NCI-H69 (cell line): ENCODE measurements at regions not wholly inside any gene's neighbourhood (a gene's known extent, or its start where the extent isn't known, plus 50 kb on each side); places are given as distances from the start of the nearest gene placed in this dataset.

Experiments
- DNase-seq: peaks from one replicate; lab custom pipeline; 2025; lab: John Stamatoyannopoulos, UW

- no peak for DNase-seq
These were observed 117.0 kb upstream of the CHL1 start for GRCh38 chr3:79542-79941.

- DNase-seq: no peak
These were observed 114.1 kb upstream of the CHL1 start for GRCh38 chr3:82508-82907.

GRCh38 chr3:83096-83495 is 113.5 kb upstream of the CHL1 start:
- DNase-seq: peak; percentile 33

- peak; percentile 43 for DNase-seq
These were observed 111.4 kb upstream of the CHL1 start for GRCh38 chr3:85180-85579.

GRCh38 chr3:88267-88666 is 108.3 kb upstream of the CHL1 start:
- DNase-seq: no peak

- DNase-seq: no peak
These were observed 102.8 kb upstream of the CHL1 start for GRCh38 chr3:93746-94145.

DNA sequence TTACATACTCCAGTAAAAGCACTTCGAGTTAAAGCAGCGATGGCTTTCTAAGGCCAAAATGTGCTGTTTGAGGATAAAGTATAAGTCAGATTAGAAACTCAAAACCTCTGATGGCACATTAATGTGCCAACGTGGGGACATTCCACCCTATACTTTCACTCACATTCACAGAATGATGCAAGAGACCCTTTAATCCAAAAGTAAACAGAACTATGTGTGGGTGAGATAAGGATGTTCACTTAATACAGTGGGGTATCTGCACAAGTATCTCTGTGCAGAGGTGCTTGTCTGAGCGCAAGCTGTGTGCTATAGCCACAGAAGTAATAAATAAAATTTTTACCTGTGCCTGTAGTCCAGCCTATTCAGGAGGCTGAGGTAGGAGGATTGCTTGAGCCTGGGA is 100.3 kb upstream of the CHL1 start:
- DNase-seq: no peak

DNA sequence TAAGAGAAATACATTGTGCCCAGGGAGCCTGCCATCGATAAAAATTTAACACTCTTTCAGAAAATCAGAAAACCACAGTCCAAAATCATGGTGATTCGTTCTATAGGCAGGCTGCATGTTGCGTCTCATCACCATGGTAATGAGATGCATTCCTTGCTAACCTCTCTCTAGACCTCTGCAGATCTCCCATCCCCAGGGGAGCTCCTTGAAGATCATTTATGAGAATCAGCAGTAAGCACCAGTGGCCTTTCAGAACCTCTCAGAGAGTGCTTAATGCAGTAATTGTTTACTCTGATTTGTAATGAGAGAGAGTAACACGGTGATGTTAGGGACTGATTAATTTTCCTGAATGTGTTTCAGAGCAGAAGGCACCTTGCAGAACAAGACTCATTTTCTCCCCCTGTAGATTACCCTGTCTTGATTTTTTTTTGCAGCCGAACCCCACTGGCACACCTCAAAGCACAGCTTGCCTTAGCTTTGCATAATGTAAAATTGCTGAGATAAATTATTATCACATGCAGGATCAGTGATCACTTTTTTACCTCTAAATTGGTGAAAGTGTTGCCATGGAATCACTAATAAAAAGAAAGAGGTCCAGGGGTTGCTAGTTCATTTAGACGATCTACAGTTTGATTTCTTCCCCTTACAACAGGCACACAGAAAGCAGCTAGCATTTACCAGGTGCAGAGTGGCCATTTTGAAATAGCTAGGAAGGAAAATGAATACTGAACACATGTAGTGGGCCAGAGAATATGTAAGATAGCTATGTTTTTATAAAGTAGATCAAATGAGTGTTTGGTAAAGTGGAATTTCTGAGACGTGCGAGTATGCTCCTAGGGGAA is 98.9 kb upstream of the CHL1 start:
- peak; percentile 71 for DNase-seq

- DNase-seq: no peak
These were observed 98.3 kb upstream of the CHL1 start for GRCh38 chr3:98259-98654.

- peak; percentile 78 for DNase-seq
These were observed 97.1 kb upstream of the CHL1 start for GRCh38 chr3:99506-99905.

DNA sequence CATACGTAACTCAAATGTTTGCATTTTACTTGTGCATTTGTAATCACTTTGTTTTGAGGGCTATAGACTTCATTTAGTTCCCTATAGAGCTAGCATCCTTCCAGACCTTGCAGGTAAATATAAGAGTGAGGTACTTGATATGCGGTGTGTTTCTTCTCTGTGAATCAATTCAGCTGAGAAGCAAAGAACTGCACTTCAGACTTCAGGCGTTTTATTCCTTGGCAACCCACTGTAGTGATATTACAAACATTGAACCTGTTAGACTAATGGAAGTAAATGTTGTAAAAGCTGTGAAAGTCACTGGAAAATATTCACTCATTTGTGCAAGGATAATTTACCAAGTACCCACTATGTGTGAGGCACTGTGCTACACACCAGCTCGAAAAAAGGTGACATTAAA is 94.1 kb upstream of the CHL1 start:
- DNase-seq: no peak

DNA sequence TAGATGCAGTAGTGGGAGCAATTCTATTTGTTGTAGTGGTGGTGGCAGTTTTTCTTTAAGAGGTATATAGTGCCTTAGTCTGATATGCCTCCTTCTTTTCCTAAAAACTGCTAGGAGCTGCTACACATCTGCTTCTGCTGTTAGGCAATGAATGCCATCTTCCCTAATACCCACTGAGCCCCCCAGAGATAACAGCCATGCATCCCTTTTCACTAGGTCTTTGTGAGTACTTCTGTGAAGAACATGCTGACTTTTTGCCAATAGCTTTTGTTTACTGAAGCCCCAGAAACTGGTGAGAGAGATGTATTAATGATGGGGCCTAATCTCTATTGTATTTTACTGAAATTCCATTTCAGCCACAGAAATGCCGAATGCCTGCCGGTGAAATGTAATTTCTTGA is 92.6 kb upstream of the CHL1 start:
- DNase-seq: peak; percentile 3

DNA sequence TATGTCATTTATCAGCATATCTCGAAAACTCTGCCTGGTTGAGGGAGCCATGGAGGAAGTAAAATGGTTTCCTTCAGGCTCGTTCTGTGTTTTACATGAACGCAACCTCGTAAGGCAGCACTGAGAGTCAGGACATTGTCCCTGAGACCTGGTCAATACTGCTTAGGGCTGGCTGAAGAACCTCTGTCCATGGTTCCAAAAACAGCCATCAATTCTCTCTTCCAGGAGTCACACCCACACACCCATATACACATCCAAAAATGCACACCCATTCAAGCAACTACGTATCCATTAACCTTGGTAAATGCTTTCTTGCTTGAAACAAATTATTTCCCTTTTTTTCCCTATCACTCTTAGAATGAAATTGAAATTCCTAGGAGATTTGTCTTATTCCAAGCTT is 91.0 kb upstream of the CHL1 start:
- DNase-seq: no peak

DNA sequence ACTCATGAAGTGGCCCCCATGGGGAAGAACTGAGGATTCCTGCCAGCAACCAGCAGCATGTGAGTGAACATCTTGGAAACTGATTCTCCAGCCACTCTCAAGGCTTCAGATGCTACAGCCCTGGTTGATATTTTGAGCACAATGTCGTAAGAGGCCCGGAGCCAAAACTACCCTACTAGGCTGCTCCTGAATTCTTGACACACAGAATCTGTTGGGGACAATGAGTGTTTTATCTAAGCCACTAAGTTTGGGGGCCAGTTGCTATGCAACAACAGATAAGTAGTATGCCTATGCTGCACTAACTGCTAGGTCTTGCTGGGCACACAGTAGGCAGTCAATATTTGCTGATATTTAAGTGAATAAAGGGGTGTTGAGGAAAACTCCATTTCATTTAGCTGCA is 89.9 kb upstream of the CHL1 start:
- peak; percentile 4 for DNase-seq

GRCh38 chr3:111143-112069 is 85.2 kb upstream of the CHL1 start:
- DNase-seq: peak; percentile 93

DNA sequence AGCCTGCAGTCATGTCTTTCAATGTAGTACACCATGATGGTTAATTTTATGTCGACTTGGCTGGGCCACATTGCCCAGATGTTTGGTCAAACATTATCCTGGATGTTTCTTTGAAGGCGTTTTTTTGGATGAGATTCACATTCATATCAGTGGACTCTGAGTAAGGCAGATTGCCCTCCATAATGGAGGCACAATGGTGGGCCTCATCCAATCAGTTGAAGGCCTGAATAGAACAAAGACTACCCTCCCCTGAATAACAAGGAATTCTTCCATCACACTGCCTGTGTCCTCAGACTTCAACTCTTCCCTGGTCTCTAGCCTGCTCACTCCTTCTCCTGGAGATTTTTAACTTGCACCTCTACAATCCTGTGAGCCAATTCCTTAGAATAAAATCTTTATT is 83.8 kb upstream of the CHL1 start:
- no peak for DNase-seq

- DNase-seq: no peak
These were observed 77.9 kb upstream of the CHL1 start for GRCh38 chr3:118666-119065.

- peak; percentile 3 for DNase-seq
These were observed 73.2 kb upstream of the CHL1 start for GRCh38 chr3:123341-123740.

DNA sequence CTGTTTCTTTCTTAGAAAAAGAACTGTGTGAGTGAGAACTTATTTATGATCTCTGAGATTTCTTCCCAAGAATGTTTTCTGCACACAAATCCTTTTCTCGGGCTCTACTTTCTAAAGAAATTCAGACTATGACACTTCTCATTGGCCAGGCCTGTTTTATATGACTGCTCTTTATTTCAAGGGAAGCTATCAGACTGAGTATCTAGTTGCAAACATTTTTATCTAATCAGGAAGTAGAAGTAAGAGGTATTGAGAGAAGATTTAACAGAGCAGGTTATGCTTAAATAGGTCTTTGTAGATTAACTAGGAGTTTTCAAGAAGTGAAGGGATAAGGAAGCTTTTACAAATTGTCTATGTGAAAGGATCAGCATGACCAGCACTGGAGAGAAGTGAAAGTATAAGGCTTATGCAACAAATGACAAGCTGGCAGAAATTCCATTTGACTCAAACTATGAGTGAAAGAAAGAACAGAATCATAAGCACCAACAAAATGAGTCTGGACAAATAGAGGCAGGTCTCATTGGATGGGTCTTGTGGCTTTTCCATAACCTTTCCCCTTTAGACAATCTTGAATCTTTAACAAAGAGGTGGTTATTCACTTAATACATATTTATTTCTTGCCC is 71.9 kb upstream of the CHL1 start:
- DNase-seq: no peak

- DNase-seq: no peak
These were observed 67.9 kb upstream of the CHL1 start for GRCh38 chr3:128515-129172.

- peak; percentile 88 for DNase-seq
These were observed 65.2 kb upstream of the CHL1 start for GRCh38 chr3:131151-131888.
